Activated naive CD8-positive, alpha-beta T cell treated with anti-CD3 and anti-CD28 coated beads, Interleukin-2, amount 50 U/mL, for 24 hours (primary cell): ENCODE measurements at regions not wholly inside any gene's neighbourhood (a gene's known extent, or its start where the extent isn't known, plus 50 kb on each side); places are given as distances from the start of the nearest gene placed in this dataset.

ENCODE experiments used
- ATAC-seq: fragments of 150-1000 bp; cut with Tn5 transposase; one replicate; pipeline ENCODE4 v1.10.0; 2021
- DNase-seq: peaks from one replicate; pipeline ENCODE4 v3.0.0; 2021
- H3K27ac Mint-ChIP-seq: one replicate; pipeline ENCODE4 v1.8.0; 2021; ENCODE audit warnings: mild to moderate bottlenecking, mixed read lengths
- H3K27me3 Mint-ChIP-seq: one replicate; pipeline ENCODE4 v1.8.0; 2021; ENCODE audit warnings: mixed read lengths
- H3K36me3 Mint-ChIP-seq: one replicate; pipeline ENCODE4 v1.8.0; 2021; ENCODE audit warnings: low read depth, mixed read lengths
- H3K4me1 Mint-ChIP-seq: one replicate; pipeline ENCODE4 v1.8.0; 2021; ENCODE audit warnings: mixed read lengths
- H3K4me3 Mint-ChIP-seq: one replicate; pipeline ENCODE4 v1.8.0; 2021; ENCODE audit warnings: mild to moderate bottlenecking, moderate library complexity, mixed read lengths
- H3K9me3 Mint-ChIP-seq: one replicate; pipeline ENCODE4 v1.8.0; 2021; ENCODE audit warnings: mixed read lengths

- ATAC-seq (no peak), DNase-seq (no peak)
- Mint-ChIP-seq H3K4me1 (no peaks in the 10 kb centered on the region), H3K4me3 (no peak overlapping the region), H3K36me3 (no peaks in the 10 kb centered on the region), H3K27ac (no peak overlapping the region), H3K27me3 (no peaks in the 10 kb centered on the region), H3K9me3 (peaks cover 17% of the 10 kb centered on the region)
Observed at GRCh38 chr16:64857411-64857810, 264.5 kb downstream of the CDH11 start.

DNA sequence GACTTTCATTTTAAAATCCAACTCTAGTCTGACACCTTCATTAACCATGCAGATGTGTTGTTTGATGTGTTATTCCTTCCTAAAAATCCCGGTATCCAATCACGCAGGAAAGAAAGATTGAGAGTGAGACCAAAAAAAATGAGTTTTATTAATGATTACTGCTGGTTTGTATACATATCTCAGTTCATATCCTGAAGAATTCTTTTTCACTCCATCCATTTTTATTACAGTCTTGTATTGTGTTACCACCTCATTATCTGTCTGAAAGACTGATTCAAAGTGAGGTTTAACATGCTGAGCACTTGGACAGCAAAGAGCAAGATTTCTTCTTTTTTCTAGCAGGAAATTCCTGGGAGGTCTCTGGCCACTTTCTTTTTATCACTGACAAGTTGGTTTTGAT, 268.3 kb downstream of the CDH11 start:
- Mint-ChIP-seq H3K4me3 (no peak overlapping the region), H3K4me1 (no peaks in the 10 kb centered on the region), H3K9me3 (peaks cover 8% of the 10 kb centered on the region), H3K27ac (no peak overlapping the region), H3K27me3 (no peaks in the 10 kb centered on the region), H3K36me3 (no peaks in the 10 kb centered on the region)
- DNase-seq, result no peak
- ATAC-seq, result no peak

GRCh38 chr16:64846966-64847365, 274.9 kb downstream of the CDH11 start:
- H3K4me3 Mint-ChIP-seq, result no peak overlapping the region
- DNase-seq, result no peak
- H3K4me1 Mint-ChIP-seq, result no peaks in the 10 kb centered on the region
- no peak for ATAC-seq
- H3K9me3 Mint-ChIP-seq, result peaks cover 20% of the 10 kb centered on the region
- no peak overlapping the region for H3K27ac Mint-ChIP-seq
- no peaks in the 10 kb centered on the region for H3K27me3 Mint-ChIP-seq
- no peaks in the 10 kb centered on the region for H3K36me3 Mint-ChIP-seq

GRCh38 chr16:64845071-64845470, 276.8 kb downstream of the CDH11 start:
- Mint-ChIP-seq H3K9me3 (peaks cover 29% of the 10 kb centered on the region), H3K27ac (no peak overlapping the region), H3K36me3 (no peaks in the 10 kb centered on the region), H3K4me1 (no peaks in the 10 kb centered on the region), H3K27me3 (no peaks in the 10 kb centered on the region), H3K4me3 (no peak overlapping the region)
- DNase-seq, result no peak
- ATAC-seq, result no peak

GRCh38 chr16:64841482-64841881, 280.4 kb downstream of the CDH11 start:
- DNase-seq, result no peak
- Mint-ChIP-seq H3K27ac (no peak overlapping the region), H3K27me3 (no peaks in the 10 kb centered on the region), H3K36me3 (no peaks in the 10 kb centered on the region), H3K4me3 (no peak overlapping the region), H3K9me3 (peaks cover 21% of the 10 kb centered on the region), H3K4me1 (no peaks in the 10 kb centered on the region)
- no peak for ATAC-seq

DNA sequence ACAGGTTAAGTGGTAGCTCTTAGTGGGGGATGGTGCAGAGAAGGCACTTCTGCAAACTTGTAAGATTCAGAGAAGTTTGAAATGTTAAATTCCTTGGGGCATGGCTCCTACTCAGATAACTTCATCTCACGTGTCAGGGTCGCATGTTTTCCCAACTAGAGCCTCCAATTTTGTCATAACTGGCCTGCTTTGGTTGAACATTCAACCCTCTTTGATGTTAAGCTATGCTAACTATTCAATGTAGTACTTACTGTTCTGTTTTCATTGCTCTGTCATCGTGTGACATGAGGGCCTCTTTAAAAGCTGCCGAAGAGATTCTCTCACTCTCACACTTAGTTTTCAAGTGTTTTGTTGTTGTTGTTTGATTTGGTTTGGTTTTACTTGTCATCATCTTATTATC, 280.8 kb downstream of the CDH11 start:
- H3K9me3 Mint-ChIP-seq, result peaks cover 21% of the 10 kb centered on the region
- H3K36me3 Mint-ChIP-seq, result no peaks in the 10 kb centered on the region

GRCh38 chr16:64830653-64831052, 291.2 kb downstream of the CDH11 start:
- no peak for DNase-seq
- H3K27me3 Mint-ChIP-seq, result no peaks in the 10 kb centered on the region
- no peak for ATAC-seq
- peaks cover 38% of the 10 kb centered on the region for H3K9me3 Mint-ChIP-seq
- no peaks in the 10 kb centered on the region for H3K36me3 Mint-ChIP-seq
- H3K4me1 Mint-ChIP-seq, result no peaks in the 10 kb centered on the region
- no peak overlapping the region for H3K4me3 Mint-ChIP-seq
- H3K27ac Mint-ChIP-seq, result no peak overlapping the region

More for the DNA sequence above, 280.8 kb downstream of the CDH11 start:
- DNase-seq (no peak), ATAC-seq (no peak)
- no peak overlapping the region for H3K27ac Mint-ChIP-seq
- no peaks in the 10 kb centered on the region for H3K27me3 Mint-ChIP-seq
- no peak overlapping the region for H3K4me3 Mint-ChIP-seq
- no peaks in the 10 kb centered on the region for H3K4me1 Mint-ChIP-seq

- DNase-seq (no peak), ATAC-seq (no peak)
- Mint-ChIP-seq H3K4me1 (no peaks in the 10 kb centered on the region), H3K9me3 (peaks cover 41% of the 10 kb centered on the region), H3K27me3 (no peaks in the 10 kb centered on the region), H3K27ac (no peak overlapping the region), H3K36me3 (no peaks in the 10 kb centered on the region), H3K4me3 (no peak overlapping the region)
Observed at GRCh38 chr16:64829678-64830077, 292.2 kb downstream of the CDH11 start.

GRCh38 chr16:64826374-64826773, 295.5 kb downstream of the CDH11 start:
- H3K4me1 Mint-ChIP-seq, result no peaks in the 10 kb centered on the region

GRCh38 chr16:64823481-64824075, 298.3 kb downstream of the CDH11 start:
- Mint-ChIP-seq H3K4me1 (no peaks in the 10 kb centered on the region), H3K9me3 (peaks cover 29% of the 10 kb centered on the region), H3K27me3 (no peaks in the 10 kb centered on the region), H3K36me3 (no peaks in the 10 kb centered on the region), H3K27ac (no peak overlapping the region), H3K4me3 (no peak overlapping the region)
- ATAC-seq (no peak), DNase-seq (no peak)

More at GRCh38 chr16:64826374-64826773, 295.5 kb downstream of the CDH11 start:
- Mint-ChIP-seq H3K4me3 (no peak overlapping the region), H3K27me3 (no peaks in the 10 kb centered on the region), H3K36me3 (no peaks in the 10 kb centered on the region), H3K9me3 (peaks cover 34% of the 10 kb centered on the region), H3K27ac (no peak overlapping the region)
- no peak for ATAC-seq
- no peak for DNase-seq

DNA sequence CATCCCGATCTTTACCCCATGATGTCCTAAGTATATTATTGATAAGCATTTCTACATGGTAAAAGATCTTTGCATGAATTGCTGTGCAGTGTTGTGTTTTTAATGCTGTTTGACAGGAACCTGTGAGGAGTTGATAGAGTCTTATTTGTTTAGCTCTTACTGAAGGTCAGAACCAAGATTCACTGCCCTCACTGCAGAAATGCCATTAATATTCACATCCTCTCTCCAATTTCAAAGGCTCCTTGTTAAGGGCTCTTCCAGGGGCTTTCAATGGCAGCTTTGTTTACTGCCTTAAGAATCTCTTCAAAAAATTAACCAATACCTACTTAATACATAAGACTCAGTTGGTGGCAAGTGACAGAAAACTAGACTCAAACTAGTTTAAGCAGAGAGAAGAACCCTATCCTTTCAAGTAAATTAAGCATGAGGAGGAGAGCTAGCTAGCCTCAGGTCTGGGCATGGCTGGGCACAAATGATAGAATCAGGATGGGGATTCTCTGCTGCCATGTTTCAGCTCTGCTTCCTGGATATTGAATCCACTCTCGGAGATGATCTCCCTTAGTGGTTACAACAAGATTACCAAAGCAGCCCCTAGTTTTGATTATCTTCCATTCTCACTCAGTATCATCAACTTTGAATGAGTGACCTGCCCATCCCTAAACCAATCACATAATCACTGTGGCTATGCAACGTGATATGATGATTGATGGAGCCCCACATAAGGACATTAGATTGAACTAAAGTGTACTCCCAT, 311.8 kb downstream of the CDH11 start:
- Mint-ChIP-seq H3K4me3 (no peak overlapping the region), H3K4me1 (no peaks in the 10 kb centered on the region), H3K9me3 (peaks cover 15% of the 10 kb centered on the region), H3K27me3 (no peaks in the 10 kb centered on the region), H3K27ac (no peak overlapping the region), H3K36me3 (no peaks in the 10 kb centered on the region)
- DNase-seq (no peak), ATAC-seq (no peak)

DNA sequence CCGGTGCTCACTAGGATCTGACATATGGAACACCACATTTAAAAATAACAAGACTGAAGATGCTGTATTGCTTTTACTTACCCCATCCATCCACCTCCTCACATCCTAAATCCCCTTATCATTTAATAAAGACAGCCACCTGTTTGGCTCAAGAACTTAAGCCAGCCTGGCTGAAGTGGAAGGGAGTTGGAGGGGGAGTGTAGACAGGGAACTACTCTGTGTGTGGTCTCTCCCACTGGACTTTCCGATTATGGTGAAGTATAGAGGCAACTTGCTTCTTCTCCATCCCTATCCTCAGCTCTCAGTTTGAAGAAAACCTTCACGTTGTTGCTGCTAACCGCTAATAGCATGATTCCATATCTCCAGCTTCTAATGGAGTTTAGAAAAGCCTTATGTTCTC, 313.4 kb downstream of the CDH11 start:
- peaks cover 15% of the 10 kb centered on the region for H3K9me3 Mint-ChIP-seq
- H3K4me1 Mint-ChIP-seq, result no peaks in the 10 kb centered on the region
- H3K36me3 Mint-ChIP-seq, result no peaks in the 10 kb centered on the region
- H3K27ac Mint-ChIP-seq, result no peak overlapping the region
- H3K27me3 Mint-ChIP-seq, result no peaks in the 10 kb centered on the region
- DNase-seq (no peak), ATAC-seq (no peak)
- H3K4me3 Mint-ChIP-seq, result no peak overlapping the region

GRCh38 chr16:64791756-64792155, 330.1 kb downstream of the CDH11 start:
- Mint-ChIP-seq H3K27ac (no peak overlapping the region), H3K27me3 (no peaks in the 10 kb centered on the region), H3K4me1 (no peaks in the 10 kb centered on the region), H3K4me3 (no peak overlapping the region), H3K36me3 (no peaks in the 10 kb centered on the region), H3K9me3 (peaks cover 9% of the 10 kb centered on the region)
- ATAC-seq, result no peak
- no peak for DNase-seq

DNA sequence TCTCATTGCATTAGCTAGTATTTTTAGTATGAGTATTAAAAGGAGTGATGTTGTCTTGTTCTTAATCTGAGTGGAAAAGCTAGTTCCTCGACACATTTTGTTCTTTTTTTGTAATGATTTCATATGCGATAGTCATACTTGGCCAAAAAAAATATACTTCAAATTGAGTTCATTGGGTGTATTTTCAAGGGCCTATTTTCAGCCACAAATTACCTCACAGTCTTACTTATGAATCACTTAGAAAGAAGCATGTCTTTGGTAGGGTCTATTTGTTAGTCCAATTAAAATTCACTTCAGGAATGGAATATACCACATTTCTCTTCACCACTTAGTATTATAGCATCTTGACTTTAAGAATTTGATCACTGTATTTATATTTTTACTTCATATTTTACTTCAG, 337.2 kb downstream of the CDH11 start:
- DNase-seq (no peak), ATAC-seq (no peak)
- Mint-ChIP-seq H3K27me3 (no peaks in the 10 kb centered on the region), H3K27ac (no peak overlapping the region), H3K9me3 (peaks cover 8% of the 10 kb centered on the region), H3K4me3 (no peak overlapping the region), H3K36me3 (no peaks in the 10 kb centered on the region), H3K4me1 (no peaks in the 10 kb centered on the region)

GRCh38 chr16:64782484-64782883, 339.4 kb downstream of the CDH11 start:
- ATAC-seq, result no peak
- DNase-seq, result no peak
- no peaks in the 10 kb centered on the region for H3K36me3 Mint-ChIP-seq
- H3K4me1 Mint-ChIP-seq, result no peaks in the 10 kb centered on the region
- no peak overlapping the region for H3K27ac Mint-ChIP-seq
- H3K4me3 Mint-ChIP-seq, result no peak overlapping the region
- no peaks in the 10 kb centered on the region for H3K27me3 Mint-ChIP-seq
- peaks cover 3% of the 10 kb centered on the region for H3K9me3 Mint-ChIP-seq
